Neural progenitor cell (in vitro differentiated cells): ENCODE measurements at regions not wholly inside any gene's neighbourhood (a gene's known extent, or its start where the extent isn't known, plus 50 kb on each side); places are given as distances from the start of the nearest gene placed in this dataset.
"Not testable (repeated sequence)": the region's sequence is repeated elsewhere in the genome, so short reads cannot be mapped to it uniquely, and the experiment has no call there.

Source experiments
- DNase-seq: peaks from one replicate; pipeline ENCODE4 v3.0.0-alpha.2; 2016; ENCODE audit warnings: low spot score
- H2AFZ ChIP-seq: fragments of 200-600 bp; sonication (generic); replicated peaks from 2 replicates; pipeline ENCODE4 v1.6.1; 2016; ENCODE audit warnings: antibody characterized with exemption
- H3F3A ChIP-seq: fragments of 200-600 bp; sonication (generic); 2 replicates; pipeline ENCODE4 v1.6.1; 2016; ENCODE audit warnings: antibody characterized with exemption, low read depth
- H3K27ac ChIP-seq: fragments of 200-600 bp; sonication (generic); 2 replicates; pipeline ENCODE4 v1.5.1; 2016; ENCODE audit warnings: mild to moderate bottlenecking
- H3K27me3 ChIP-seq: fragments of 200-600 bp; sonication (generic); 2 replicates; pipeline ENCODE4 v1.6.1; 2016; ENCODE audit warnings: mild to moderate bottlenecking, moderate library complexity
- H3K36me3 ChIP-seq: fragments of 200-600 bp; sonication (generic); 2 replicates; pipeline ENCODE4 v1.5.1; 2016
- H3K4me1 ChIP-seq: fragments of 200-600 bp; sonication (generic); 2 replicates; pipeline ENCODE4 v1.6.1; 2016; ENCODE audit warnings: mixed run types
- H3K4me2 ChIP-seq: fragments of 200-600 bp; sonication (generic); 2 replicates; pipeline ENCODE4 v1.6.1; 2016
- H3K4me3 ChIP-seq: fragments of 200-600 bp; sonication (generic); 2 replicates; pipeline ENCODE4 v1.5.1; 2016
- H3K79me2 ChIP-seq: fragments of 200-600 bp; sonication (generic); 2 replicates; pipeline ENCODE4 v1.6.1; 2016; ENCODE audit warnings: low read depth
- H3K9ac ChIP-seq: fragments of 200-600 bp; sonication (generic); 2 replicates; pipeline ENCODE4 v1.6.1; 2016
- H3K9me3 ChIP-seq: fragments of 200-600 bp; sonication (generic); 2 replicates; pipeline ENCODE4 v1.5.1; 2016; ENCODE audit warnings: low read depth
- H4K20me1 ChIP-seq: fragments of 200-600 bp; sonication (generic); 2 replicates; pipeline ENCODE4 v1.6.1; 2016; ENCODE audit warnings: low read depth
- H3K27ac Mint-ChIP-seq: 3 replicates; pipeline ENCODE4 v1.8.0; 2021; ENCODE audit warnings: mixed read lengths
- H3K27me3 Mint-ChIP-seq: 2 replicates; pipeline ENCODE4 v1.8.0; 2022; ENCODE audit warnings: low read depth, mild to moderate bottlenecking, inconsistent platforms, moderate library complexity, mixed read lengths; ENCODE audit not compliant: insufficient read depth
- H3K36me3 Mint-ChIP-seq: 3 replicates; pipeline ENCODE4 v1.8.0; 2021; ENCODE audit warnings: mixed read lengths
- H3K4me1 Mint-ChIP-seq: 3 replicates; pipeline ENCODE4 v1.8.0; 2021; ENCODE audit warnings: mixed read lengths
- H3K4me3 Mint-ChIP-seq: 3 replicates; pipeline ENCODE4 v1.8.0; 2021; ENCODE audit warnings: mild to moderate bottlenecking, moderate library complexity, mixed read lengths
- H3K9me3 Mint-ChIP-seq: 3 replicates; pipeline ENCODE4 v1.8.0; 2020; ENCODE audit warnings: mixed read lengths
- EZH2 ChIP-seq: fragments of 200-600 bp; sonication (generic); IDR thresholded peaks from 2 replicates; pipeline ENCODE4 v1.6.1; 2017; ENCODE audit warnings: antibody characterized with exemption, mild to moderate bottlenecking, moderate library complexity
- EZH2phosphoT487 ChIP-seq: fragments of 200-600 bp; sonication (generic); IDR thresholded peaks from 2 replicates; pipeline ENCODE4 v1.6.1; 2017; ENCODE audit warnings: antibody characterized with exemption
- TF ChIP-seq, protein P1 (sequence below): fragments of 200-600 bp; sonication (generic); IDR thresholded peaks from 2 replicates; pipeline ENCODE4 v1.5.1; 2017; ENCODE audit warnings: antibody characterized with exemption, mild to moderate bottlenecking

DNA sequence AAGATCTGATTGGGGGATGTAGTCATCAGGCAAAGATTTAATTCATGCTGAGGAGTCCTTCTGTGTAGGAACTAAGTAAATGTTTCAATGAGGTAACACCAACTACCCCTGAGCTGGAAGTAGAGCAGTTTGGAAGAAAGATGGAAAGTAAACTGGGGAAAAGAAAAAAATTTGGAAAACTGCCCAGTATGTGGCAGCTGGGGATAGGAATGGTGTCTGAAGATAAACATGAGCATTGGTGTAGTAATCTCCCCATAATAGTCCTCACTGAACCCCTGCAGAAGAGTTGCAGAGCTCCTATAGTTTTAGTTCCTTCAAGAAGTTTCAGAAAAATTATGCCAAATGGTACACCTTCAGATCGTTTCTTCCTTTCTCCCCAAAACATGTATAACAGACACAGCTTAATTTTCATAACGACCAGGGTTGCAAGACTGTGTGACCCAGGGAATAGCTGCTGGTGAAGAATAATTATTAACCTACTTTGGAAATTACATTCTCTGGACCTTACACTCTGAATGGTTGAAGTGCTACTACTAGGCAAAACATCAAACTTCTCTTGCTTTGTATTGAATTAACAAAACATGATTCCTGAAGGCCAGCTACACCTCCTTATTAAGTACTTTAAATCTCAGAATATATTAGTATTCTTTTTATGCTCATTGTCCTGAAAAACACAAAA, 446.4 kb upstream of the NRG3 start:
- Mint-ChIP-seq H3K4me3 (no peak overlapping the region), H3K27me3 (no peaks in the 10 kb centered on the region), H3K4me1 (no peaks in the 10 kb centered on the region), H3K9me3 (peaks cover 3% of the 10 kb centered on the region), H3K36me3 (no peaks in the 10 kb centered on the region), H3K27ac (no peak overlapping the region)
- H3K9me3 ChIP-seq = no peaks in the 10 kb centered on the region
- no peak overlapping the region for H3K27ac ChIP-seq
- no peaks in the 10 kb centered on the region for H3K4me1 ChIP-seq
- no peaks in the 10 kb centered on the region for H4K20me1 ChIP-seq
- H3K79me2 ChIP-seq = no peaks in the 10 kb centered on the region
- no peaks in the 10 kb centered on the region for H3F3A ChIP-seq
- H3K4me2 ChIP-seq = no peak overlapping the region
- DNase-seq = no peak
- TF ChIP-seq EZH2phosphoT487 (no peak), EZH2 (no peak)
- TF ChIP-seq, protein P1, sequence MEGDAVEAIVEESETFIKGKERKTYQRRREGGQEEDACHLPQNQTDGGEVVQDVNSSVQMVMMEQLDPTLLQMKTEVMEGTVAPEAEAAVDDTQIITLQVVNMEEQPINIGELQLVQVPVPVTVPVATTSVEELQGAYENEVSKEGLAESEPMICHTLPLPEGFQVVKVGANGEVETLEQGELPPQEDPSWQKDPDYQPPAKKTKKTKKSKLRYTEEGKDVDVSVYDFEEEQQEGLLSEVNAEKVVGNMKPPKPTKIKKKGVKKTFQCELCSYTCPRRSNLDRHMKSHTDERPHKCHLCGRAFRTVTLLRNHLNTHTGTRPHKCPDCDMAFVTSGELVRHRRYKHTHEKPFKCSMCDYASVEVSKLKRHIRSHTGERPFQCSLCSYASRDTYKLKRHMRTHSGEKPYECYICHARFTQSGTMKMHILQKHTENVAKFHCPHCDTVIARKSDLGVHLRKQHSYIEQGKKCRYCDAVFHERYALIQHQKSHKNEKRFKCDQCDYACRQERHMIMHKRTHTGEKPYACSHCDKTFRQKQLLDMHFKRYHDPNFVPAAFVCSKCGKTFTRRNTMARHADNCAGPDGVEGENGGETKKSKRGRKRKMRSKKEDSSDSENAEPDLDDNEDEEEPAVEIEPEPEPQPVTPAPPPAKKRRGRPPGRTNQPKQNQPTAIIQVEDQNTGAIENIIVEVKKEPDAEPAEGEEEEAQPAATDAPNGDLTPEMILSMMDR = no peak
- H2AFZ ChIP-seq = no peak overlapping the region
- H3K36me3 ChIP-seq = no peaks in the 10 kb centered on the region
- H3K27me3 ChIP-seq = no peaks in the 10 kb centered on the region
- no peak overlapping the region for H3K4me3 ChIP-seq
- no peak overlapping the region for H3K9ac ChIP-seq

DNA sequence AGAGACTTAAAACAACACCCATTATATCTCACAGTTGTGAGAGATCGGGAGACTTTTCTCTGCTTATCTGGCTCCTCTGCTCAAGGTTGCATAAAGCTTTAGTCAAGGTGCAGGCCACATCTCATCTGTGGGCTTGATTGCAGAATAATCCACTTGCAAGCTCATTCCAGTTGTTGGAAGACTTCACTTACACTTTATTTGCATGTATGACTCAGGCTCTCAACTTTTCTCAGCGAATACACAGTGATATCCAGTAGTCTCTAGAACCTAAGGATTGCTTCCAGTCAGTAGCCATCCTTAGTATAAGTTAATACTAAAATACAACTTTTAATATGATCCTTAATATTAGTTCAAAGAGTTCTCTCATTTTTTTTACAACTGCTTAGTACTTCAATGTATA, 435.5 kb upstream of the NRG3 start:
- Histone ChIP-seq H3K9ac (no peak overlapping the region), H3K27me3 (no peaks in the 10 kb centered on the region), H4K20me1 (no peaks in the 10 kb centered on the region), H3F3A (no peaks in the 10 kb centered on the region), H2AFZ (no peak overlapping the region), H3K27ac (no peak overlapping the region), H3K79me2 (no peaks in the 10 kb centered on the region), H3K4me3 (no peak overlapping the region), H3K4me2 (no peak overlapping the region), H3K4me1 (no peaks in the 10 kb centered on the region), H3K9me3 (no peaks in the 10 kb centered on the region), H3K36me3 (no peaks in the 10 kb centered on the region)
- H3K36me3 Mint-ChIP-seq = no peaks in the 10 kb centered on the region
- no peak overlapping the region for H3K4me3 Mint-ChIP-seq
- no peaks in the 10 kb centered on the region for H3K27me3 Mint-ChIP-seq
- no peak for DNase-seq
- H3K27ac Mint-ChIP-seq = no peak overlapping the region
- peaks cover 3% of the 10 kb centered on the region for H3K9me3 Mint-ChIP-seq
- TF ChIP-seq, protein P1 = no peak
- TF ChIP-seq EZH2phosphoT487 = no peak
- H3K4me1 Mint-ChIP-seq = no peaks in the 10 kb centered on the region

DNA sequence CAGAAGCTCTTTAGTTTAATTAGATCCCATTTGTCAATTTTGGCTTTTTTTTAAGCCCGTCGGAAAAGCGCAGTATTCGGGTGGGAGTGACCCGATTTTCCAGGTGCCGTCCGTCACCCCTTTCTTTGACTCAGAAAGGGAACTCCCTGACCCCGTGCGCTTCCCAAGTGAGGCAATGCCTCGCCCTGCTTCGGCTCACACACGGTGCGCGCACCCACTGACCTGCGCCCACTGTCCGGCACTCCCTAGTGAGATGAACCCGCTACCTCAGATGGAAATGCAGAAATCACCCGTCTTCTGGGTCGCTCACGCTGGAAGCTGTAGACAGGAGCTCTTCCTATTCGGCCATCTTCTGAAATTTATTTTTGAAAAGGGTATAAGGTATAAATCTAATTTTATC, 433.4 kb upstream of the NRG3 start:
- H3K4me1 ChIP-seq, H3K27me3 ChIP-seq, H3K9me3 Mint-ChIP-seq, H3K27me3 Mint-ChIP-seq, H3K4me1 Mint-ChIP-seq, H2AFZ ChIP-seq, H3K36me3 ChIP-seq, DNase-seq, H3K79me2 ChIP-seq, H3K9me3 ChIP-seq, H4K20me1 ChIP-seq, H3F3A ChIP-seq, H3K4me2 ChIP-seq, H3K27ac ChIP-seq, H3K4me3 Mint-ChIP-seq, H3K36me3 Mint-ChIP-seq, H3K27ac Mint-ChIP-seq, H3K9ac ChIP-seq, H3K4me3 ChIP-seq: not testable (repeated sequence)

DNA sequence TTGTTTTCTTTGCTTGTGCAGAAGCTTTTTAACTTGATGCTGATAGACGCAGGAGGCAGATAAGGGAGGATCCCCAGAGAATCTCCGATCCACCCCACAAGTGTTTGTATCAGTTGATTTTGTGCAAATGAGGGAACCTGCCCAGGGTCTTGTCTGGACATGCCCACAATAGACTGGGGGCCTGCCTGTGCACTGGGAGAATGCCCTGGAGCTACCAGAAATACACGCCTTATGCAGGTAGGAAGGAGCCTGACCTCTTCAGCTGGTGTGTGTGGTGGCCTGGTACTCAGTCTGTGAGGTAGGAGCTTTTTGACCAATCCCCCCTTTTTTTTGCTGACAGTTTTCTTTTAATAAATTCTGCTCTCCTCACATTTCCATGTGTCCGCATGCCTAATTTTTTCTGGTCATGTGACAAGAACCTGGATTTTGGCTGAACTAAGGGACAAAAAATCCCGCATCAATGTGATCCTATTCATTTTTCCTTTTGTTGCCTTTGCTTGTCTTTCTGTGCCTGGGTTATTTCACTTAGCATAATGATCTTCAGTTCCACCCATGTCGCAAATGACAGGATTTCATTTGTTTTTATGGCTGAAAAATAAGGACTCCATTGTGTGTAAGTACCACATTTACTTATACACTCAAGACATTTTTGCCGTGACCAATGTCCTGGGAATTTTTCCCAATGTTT, 430.6 kb upstream of the NRG3 start:
- Histone ChIP-seq H3K9ac (no peak overlapping the region), H3K9me3 (no peaks in the 10 kb centered on the region), H3K4me2 (no peak overlapping the region), H4K20me1 (no peaks in the 10 kb centered on the region), H2AFZ (peak overlapping the region; percentile 63), H3K27me3 (no peaks in the 10 kb centered on the region), H3K4me1 (no peaks in the 10 kb centered on the region), H3K4me3 (no peak overlapping the region), H3K36me3 (no peaks in the 10 kb centered on the region), H3K79me2 (no peaks in the 10 kb centered on the region), H3K27ac (no peak overlapping the region), H3F3A (no peaks in the 10 kb centered on the region)
- Mint-ChIP-seq H3K27ac (no peak overlapping the region), H3K9me3 (peaks cover 3% of the 10 kb centered on the region), H3K36me3 (no peaks in the 10 kb centered on the region), H3K4me3 (no peak overlapping the region), H3K27me3 (no peaks in the 10 kb centered on the region), H3K4me1 (no peaks in the 10 kb centered on the region)
- DNase-seq = no peak
- TF ChIP-seq EZH2phosphoT487 = no peak
- TF ChIP-seq, protein P1 = no peak
- no peak for TF ChIP-seq EZH2
